PC-3 (cell line): ENCODE measurements at regions not wholly inside any gene's neighbourhood (a gene's known extent, or its start where the extent isn't known, plus 50 kb on each side); places are given as distances from the start of the nearest gene placed in this dataset.

Experiments
- ATAC-seq: fragments of 200-7000 bp; cut with Tn5 transposase; 2 replicates; pipeline ENCODE4 v1.9.1; 2020; ENCODE audit warnings: mild to moderate bottlenecking, moderate library complexity
- BruUV-seq: library from RNA; stranded (reverse); fragments of 400-500 nt; replicated peaks from 2 replicates; lab custom pipeline; 2021; lab: Mats Ljungman, UMichigan
- CTCF ChIA-PET: fragments of 300-600 bp; sonication (Branson Sonifier 250); formaldehyde crosslinking; loops from one replicate; lab custom pipeline; 2022; ENCODE audit warnings: antibody characterized with exemption; lab: Charles Lee
- POLR2A ChIA-PET: fragments of 300-600 bp; sonication (Branson Sonifier 250); formaldehyde crosslinking; loops from one replicate; lab custom pipeline; 2022; ENCODE audit warnings: antibody characterized with exemption; ENCODE audit not compliant: unreplicated experiment; lab: Charles Lee
- DNase-seq: peaks from one replicate; pipeline ENCODE4 v3.0.0-alpha.2; 2015
- H2AFZ ChIP-seq: fragments of 300-600 bp; sonication (generic); 2 replicates; pipeline ENCODE4 v1.6.0; 2016; ENCODE audit warnings: antibody characterized with exemption, low read length
- H3F3A ChIP-seq: fragments of 300-600 bp; sonication (generic); one replicate; pipeline ENCODE4 v1.6.0; 2017; ENCODE audit warnings: antibody characterized with exemption, low read length, control low read depth, mild to moderate bottlenecking; ENCODE audit not compliant: unreplicated experiment
- H3K27ac ChIP-seq: fragments of 300-600 bp; sonication (generic); 2 replicates; pipeline ENCODE4 v1.5.1; 2016; ENCODE audit warnings: mild to moderate bottlenecking, low read length
- H3K27me3 ChIP-seq: fragments of 300-600 bp; sonication (generic); 2 replicates; pipeline ENCODE4 v1.6.1; 2016; ENCODE audit warnings: low read length, mixed read lengths
- H3K36me3 ChIP-seq: fragments of 300-600 bp; sonication (generic); 2 replicates; pipeline ENCODE4 v1.6.1; 2016; ENCODE audit warnings: low read depth, mixed run types, low read length, mixed read lengths
- H3K4me1 ChIP-seq: fragments of 300-600 bp; sonication (generic); 2 replicates; pipeline ENCODE4 v1.5.1; 2016; ENCODE audit warnings: low read length; ENCODE audit not compliant: insufficient read depth
- H3K4me2 ChIP-seq: fragments of 300-600 bp; sonication (generic); 2 replicates; pipeline ENCODE4 v1.6.0; 2016; ENCODE audit warnings: low read length
- H3K4me3 ChIP-seq: fragments of 300-600 bp; sonication (generic); 2 replicates; pipeline ENCODE4 v1.5.1; 2016; ENCODE audit warnings: mild to moderate bottlenecking, low read length, mixed read lengths
- H3K79me2 ChIP-seq: fragments of 300-600 bp; sonication (generic); 2 replicates; pipeline ENCODE4 v1.6.1; 2017; ENCODE audit warnings: low read length, mixed read lengths
- H3K9ac ChIP-seq: fragments of 300-600 bp; sonication (generic); 2 replicates; pipeline ENCODE4 v1.6.0; 2016; ENCODE audit warnings: mild to moderate bottlenecking, low read length
- H3K9me2 ChIP-seq: fragments of 300-600 bp; sonication (generic); replicated peaks from 2 replicates; pipeline ENCODE4 v1.6.1; 2016; ENCODE audit warnings: mixed run types, low read length, mixed read lengths
- H3K9me3 ChIP-seq: fragments of 300-600 bp; sonication (generic); 2 replicates; pipeline ENCODE4 v1.6.1; 2016; ENCODE audit warnings: low read length, mixed read lengths
- H4K20me1 ChIP-seq: fragments of 300-600 bp; sonication (generic); 2 replicates; pipeline ENCODE4 v1.6.1; 2016; ENCODE audit warnings: low read length, mixed read lengths
- EZH2 ChIP-seq: fragments of 300-600 bp; sonication (generic); IDR thresholded peaks from one replicate; pipeline ENCODE4 v1.6.1; 2017; ENCODE audit warnings: antibody characterized with exemption, mild to moderate bottlenecking, low read length; ENCODE audit not compliant: unreplicated experiment
- EZH2phosphoT487 ChIP-seq: fragments of 300-600 bp; sonication (generic); IDR thresholded peaks from 2 replicates; pipeline ENCODE4 v1.6.1; 2018; ENCODE audit warnings: mild to moderate bottlenecking, antibody characterized with exemption, low read length, borderline replicate concordance
- intact Hi-C: fragments of 100-400 bp; cut with micrococcal nuclease; formaldehyde crosslinking; loops from 2 replicates; pipeline ENCODE4 v1.9.0; 2023
- TF ChIP-seq, protein P1 (sequence below): fragments of 300-600 bp; sonication (generic); conservative IDR thresholded peaks from 2 replicates; pipeline ENCODE4 v1.5.1; 2017; ENCODE audit warnings: antibody characterized with exemption, low read depth, mild to moderate bottlenecking, low read length

DNA sequence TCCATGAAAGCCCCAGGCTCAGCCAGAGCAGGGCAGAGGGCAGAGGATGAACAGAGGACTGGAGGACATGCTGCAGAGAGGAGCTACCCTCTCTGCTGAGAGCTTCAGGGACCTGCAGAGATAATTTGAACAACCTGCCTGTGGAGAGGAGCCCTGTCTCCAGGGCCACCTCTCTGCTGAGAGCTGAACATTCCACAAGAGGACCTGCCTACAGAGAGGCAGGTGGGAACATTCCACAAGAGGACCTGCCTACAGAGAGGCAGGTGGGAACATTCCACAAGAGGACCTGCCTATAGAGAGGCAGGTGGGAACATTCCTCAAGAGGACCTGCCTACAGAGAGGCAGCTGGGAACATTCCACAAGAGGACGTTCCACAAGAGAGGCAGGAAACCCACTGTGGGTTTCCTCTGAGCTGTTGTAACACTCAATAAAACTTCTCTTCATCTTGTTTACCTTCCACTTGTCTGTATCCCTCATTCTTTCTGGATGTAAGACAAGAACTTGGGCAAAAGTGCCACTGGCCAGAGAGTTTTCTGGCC lies 551.9 kb upstream of the CA10 start:
- Histone ChIP-seq H3K27ac (no peak overlapping the region), H3K9me2 (no peaks in the 10 kb centered on the region), H4K20me1 (no peaks in the 10 kb centered on the region), H3K4me2 (no peak overlapping the region), H3K36me3 (no peaks in the 10 kb centered on the region), H3K4me3 (no peak overlapping the region), H3K27me3 (no peaks in the 10 kb centered on the region), H2AFZ (no peak overlapping the region), H3K79me2 (no peaks in the 10 kb centered on the region), H3F3A (no peaks in the 10 kb centered on the region), H3K9ac (no peak overlapping the region), H3K9me3 (peaks cover 20% of the 10 kb centered on the region), H3K4me1 (no peaks in the 10 kb centered on the region)
- ChIA-PET CTCF (no interaction called here), POLR2A (no interaction called here)
- no peak for TF ChIP-seq EZH2
- TF ChIP-seq EZH2phosphoT487, result no peak
- TF ChIP-seq, protein P1, sequence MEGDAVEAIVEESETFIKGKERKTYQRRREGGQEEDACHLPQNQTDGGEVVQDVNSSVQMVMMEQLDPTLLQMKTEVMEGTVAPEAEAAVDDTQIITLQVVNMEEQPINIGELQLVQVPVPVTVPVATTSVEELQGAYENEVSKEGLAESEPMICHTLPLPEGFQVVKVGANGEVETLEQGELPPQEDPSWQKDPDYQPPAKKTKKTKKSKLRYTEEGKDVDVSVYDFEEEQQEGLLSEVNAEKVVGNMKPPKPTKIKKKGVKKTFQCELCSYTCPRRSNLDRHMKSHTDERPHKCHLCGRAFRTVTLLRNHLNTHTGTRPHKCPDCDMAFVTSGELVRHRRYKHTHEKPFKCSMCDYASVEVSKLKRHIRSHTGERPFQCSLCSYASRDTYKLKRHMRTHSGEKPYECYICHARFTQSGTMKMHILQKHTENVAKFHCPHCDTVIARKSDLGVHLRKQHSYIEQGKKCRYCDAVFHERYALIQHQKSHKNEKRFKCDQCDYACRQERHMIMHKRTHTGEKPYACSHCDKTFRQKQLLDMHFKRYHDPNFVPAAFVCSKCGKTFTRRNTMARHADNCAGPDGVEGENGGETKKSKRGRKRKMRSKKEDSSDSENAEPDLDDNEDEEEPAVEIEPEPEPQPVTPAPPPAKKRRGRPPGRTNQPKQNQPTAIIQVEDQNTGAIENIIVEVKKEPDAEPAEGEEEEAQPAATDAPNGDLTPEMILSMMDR, result no peak
- BruUV-seq, result no TSS peak
- no peak for ATAC-seq
- intact Hi-C loops, result no loop called here
- DNase-seq, result no peak

DNA sequence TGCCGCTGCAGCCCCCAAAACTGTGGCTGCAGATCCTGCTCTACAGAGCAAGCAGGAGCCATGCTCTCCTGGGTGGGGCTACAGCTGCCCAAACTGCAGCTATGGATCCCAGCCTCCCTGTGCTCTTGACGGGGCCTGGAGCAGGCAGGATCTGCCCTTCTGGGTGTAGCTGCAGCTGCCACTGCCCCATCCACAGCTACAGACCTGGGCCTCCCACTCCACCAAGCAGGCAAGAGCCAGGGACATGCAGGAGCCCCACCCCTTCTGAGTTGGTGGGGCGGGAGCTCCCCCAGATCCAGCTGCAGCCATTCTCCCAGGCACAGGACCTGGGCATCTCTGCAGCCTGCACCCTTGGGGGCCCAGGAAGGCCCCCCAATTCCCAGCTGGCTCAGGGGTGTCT lies 551.2 kb upstream of the CA10 start:
- CTCF ChIA-PET, result no interaction called here
- no TSS peak for BruUV-seq
- no peak overlapping the region for H2AFZ ChIP-seq
- no peak for DNase-seq
- no peaks in the 10 kb centered on the region for H3F3A ChIP-seq
- no peaks in the 10 kb centered on the region for H4K20me1 ChIP-seq
- H3K9me2 ChIP-seq, result no peaks in the 10 kb centered on the region
- no peak for ATAC-seq
- intact Hi-C loops, result no loop called here
- no peaks in the 10 kb centered on the region for H3K36me3 ChIP-seq
- no peak overlapping the region for H3K4me2 ChIP-seq
- H3K27me3 ChIP-seq, result no peaks in the 10 kb centered on the region
- TF ChIP-seq EZH2phosphoT487 (no peak), EZH2 (no peak)
- TF ChIP-seq, protein P1, result no peak
- H3K9me3 ChIP-seq, result peaks cover 27% of the 10 kb centered on the region
- H3K4me1 ChIP-seq, result no peaks in the 10 kb centered on the region
- no peaks in the 10 kb centered on the region for H3K79me2 ChIP-seq
- POLR2A ChIA-PET, result no interaction called here
- H3K4me3 ChIP-seq, result no peak overlapping the region
- no peak overlapping the region for H3K27ac ChIP-seq
- no peak overlapping the region for H3K9ac ChIP-seq

DNA sequence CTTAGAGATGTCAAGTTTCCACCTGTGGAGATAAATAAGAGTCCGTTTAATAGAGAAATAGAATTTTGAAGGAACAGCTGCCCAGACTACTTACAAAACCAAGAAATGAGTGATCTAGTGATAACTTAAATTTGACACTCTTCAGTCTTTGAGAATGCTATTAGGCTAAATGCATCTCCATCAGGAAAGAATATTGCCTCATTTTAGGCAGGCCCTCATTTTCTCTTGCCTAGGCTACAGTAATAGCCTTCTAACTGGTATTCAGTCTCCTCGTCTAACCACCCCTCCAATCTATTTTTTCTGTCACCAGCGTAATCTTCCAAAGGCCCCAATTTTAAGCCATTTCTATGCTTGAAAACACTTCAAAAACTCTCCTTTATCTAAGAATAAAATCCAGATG lies 537.8 kb upstream of the CA10 start:
- no peaks in the 10 kb centered on the region for H3F3A ChIP-seq
- TF ChIP-seq, protein P1, result no peak
- no peak for TF ChIP-seq EZH2
- no peak for TF ChIP-seq EZH2phosphoT487
- BruUV-seq, result no TSS peak
- no peak overlapping the region for H3K27ac ChIP-seq
- H3K4me2 ChIP-seq, result no peak overlapping the region
- H4K20me1 ChIP-seq, result no peaks in the 10 kb centered on the region
- H3K9ac ChIP-seq, result no peak overlapping the region
- H3K4me1 ChIP-seq, result no peaks in the 10 kb centered on the region
- no peak overlapping the region for H2AFZ ChIP-seq
- H3K36me3 ChIP-seq, result no peaks in the 10 kb centered on the region
- intact Hi-C loops, result no loop called here
- no peaks in the 10 kb centered on the region for H3K9me2 ChIP-seq
- ATAC-seq (no peak), DNase-seq (no peak)
- ChIA-PET POLR2A (no interaction called here), CTCF (no interaction called here)
- no peaks in the 10 kb centered on the region for H3K79me2 ChIP-seq
- H3K4me3 ChIP-seq, result no peak overlapping the region
- H3K27me3 ChIP-seq, result no peaks in the 10 kb centered on the region
- peaks cover 17% of the 10 kb centered on the region for H3K9me3 ChIP-seq
